ENCODE measurements at regions not wholly inside any gene's neighbourhood (a gene's known extent, or its start where the extent isn't known, plus 50 kb on each side); places are given as distances from the start of the nearest gene placed in this dataset.
"Not testable (repeated sequence)": the region's sequence is repeated elsewhere in the genome, so short reads cannot be mapped to it uniquely, and the experiment has no call there.

DNA sequence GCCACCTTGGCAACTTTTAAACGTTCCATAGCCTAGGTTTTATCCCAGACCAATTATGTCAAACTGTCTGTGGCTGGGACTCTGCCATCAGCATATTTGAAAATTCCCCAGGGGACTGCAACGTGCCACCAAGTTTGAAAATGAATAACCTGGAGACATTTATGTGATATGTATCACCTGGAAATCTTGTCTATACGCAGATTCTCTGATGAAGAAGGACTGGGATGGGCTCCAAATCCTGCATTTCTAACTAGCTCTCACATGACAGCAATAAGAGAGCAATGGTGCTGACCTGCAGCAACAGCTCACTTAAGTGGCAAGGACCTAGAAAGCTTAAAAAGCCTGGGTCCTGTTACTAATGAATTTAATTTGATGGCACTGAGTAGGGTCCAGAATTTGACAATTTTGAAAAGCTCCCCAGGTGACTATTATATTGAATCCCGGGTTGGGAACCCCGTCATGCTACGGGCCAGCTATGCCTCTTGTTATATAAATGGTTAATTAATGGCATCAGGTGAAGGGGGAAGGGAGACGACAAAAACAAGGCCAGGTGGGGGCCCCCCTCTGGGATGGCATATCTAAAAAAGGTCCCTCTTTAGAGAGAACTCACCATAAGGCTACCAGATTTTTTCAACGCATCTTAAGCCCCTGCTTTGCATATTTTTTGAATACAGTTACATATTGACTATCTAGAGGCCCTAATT lies 213.7 kb downstream of the ZIC5 start:
- DNase-seq (no peak), ATAC-seq (no peak)
- Mint-ChIP-seq H3K27ac (no peak overlapping the region), H3K9me3 (ENCODE audit: low read depth) (peaks cover 11% of the 10 kb centered on the region), H3K4me1 (peaks cover 4% of the 10 kb centered on the region), H3K4me3 (no peak overlapping the region), H3K27me3 (no peaks in the 10 kb centered on the region), H3K36me3 (peaks cover 1% of the 10 kb centered on the region)
- CTCF ChIA-PET: no interaction called here

DNA sequence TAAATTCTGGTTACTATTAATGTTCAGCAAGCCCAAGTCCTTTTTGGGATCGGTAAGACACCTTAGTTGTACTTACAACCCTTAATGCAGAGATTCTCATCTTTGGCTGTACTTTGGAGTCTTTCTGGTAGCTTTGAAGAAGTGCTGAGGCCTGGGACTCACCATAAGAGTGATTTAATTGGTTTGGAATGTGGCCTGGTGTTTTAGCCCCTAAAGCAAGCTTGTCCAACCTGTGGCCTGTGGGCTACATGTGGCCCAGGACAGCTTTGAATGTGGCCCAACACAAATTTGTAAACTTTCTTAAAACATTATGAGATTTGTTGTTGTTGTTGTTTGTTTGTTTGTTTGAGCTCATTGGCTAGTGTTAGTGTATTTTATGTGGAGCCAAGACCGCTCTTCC lies 215.3 kb downstream of the ZIC5 start:
- H3K27ac Mint-ChIP-seq: no peak overlapping the region
- H3K9me3 Mint-ChIP-seq (ENCODE audit: low read depth): peaks cover 4% of the 10 kb centered on the region
- H3K4me1 Mint-ChIP-seq: peaks cover 4% of the 10 kb centered on the region
- ATAC-seq (no peak), DNase-seq (no peak)
- H3K36me3 Mint-ChIP-seq: no peaks in the 10 kb centered on the region
- CTCF ChIA-PET: interaction anchor here (0.6 kb wide), 1 partner anchor 172 kb away, joined by 4 read pairs; no protein-coding TSS in a partner anchor
- H3K27me3 Mint-ChIP-seq: no peaks in the 10 kb centered on the region
- no peak overlapping the region for H3K4me3 Mint-ChIP-seq

DNA sequence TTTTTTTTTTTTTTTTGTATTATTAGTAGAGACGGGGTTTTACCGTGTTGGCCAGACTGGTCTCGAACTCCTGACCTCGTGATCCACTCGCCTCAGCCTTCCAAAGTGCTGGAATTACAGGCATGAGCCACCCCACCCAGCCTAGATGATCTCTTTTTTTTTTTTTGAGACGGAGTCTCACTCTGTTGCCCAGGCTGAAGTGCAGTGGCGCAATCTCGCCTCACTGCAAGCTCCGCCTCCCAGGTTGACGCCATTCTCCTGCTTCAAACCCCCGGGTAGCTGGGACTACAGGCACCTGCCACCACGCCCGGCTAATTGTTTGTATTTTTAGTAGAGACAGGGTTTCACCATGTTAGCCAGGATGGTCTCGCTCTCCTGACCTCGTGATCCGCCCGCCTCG lies 216.8 kb downstream of the ZIC5 start:
- ATAC-seq; H3K4me1 Mint-ChIP-seq; CTCF ChIA-PET; H3K27ac Mint-ChIP-seq; H3K9me3 Mint-ChIP-seq (ENCODE audit: low read depth); DNase-seq; H3K4me3 Mint-ChIP-seq; H3K36me3 Mint-ChIP-seq; H3K27me3 Mint-ChIP-seq: not testable (repeated sequence)

DNA sequence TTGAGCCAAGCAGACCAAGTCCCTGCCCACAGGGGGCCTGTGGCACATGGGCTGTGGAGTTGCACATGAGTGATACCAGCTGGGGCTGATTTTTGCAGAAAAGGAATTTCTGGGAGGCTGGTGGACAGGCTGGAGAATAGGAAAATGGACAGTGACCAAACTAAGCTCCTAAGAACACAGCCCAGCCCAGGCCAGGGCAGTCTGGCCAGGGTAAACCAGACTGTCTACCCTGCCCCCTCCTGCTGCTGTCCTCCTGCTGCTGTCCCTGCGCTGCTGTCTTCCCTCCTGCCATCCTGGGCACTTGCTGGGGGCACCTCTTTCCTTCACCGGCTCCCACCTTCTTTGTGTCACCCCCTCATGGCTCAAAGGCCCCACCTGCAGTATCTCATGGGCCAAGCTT lies 219.2 kb downstream of the ZIC5 start:
- no peaks in the 10 kb centered on the region for H3K9me3 Mint-ChIP-seq (ENCODE audit: low read depth)
- no peak overlapping the region for H3K27ac Mint-ChIP-seq
- no peak for ATAC-seq

DNA sequence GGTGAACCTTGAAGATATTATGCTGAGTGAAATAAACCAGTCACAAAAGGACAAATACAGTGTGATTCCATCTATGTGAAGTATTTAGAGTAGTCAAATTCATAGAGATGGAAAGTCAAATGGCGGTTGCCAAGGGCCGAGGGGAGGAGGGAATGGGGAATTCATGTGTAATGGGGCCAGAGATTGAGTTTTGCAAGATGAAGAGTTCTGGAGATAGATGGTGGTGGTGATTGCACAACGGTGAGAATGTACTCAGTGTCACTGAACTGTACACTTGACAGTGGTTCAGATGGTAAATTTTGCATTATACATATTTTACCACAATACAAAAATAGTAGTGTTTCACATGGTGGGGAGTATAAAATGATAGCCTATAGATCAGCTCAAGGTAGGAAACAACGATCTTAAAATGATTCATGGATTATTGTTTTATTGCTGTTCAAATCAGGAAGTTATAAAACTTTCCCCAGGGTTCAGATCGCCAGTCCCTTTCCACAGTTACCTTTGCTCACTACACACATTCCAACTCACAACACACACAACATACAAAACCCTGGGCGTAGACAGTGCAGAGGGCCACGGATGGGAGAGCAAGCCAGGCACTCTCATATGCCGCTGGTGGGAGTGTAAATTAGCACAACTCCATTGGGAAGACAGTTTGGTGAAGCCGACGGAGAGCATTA lies 219.9 kb downstream of the ZIC5 start:
- no peak overlapping the region for H3K27ac Mint-ChIP-seq
- H3K9me3 Mint-ChIP-seq (ENCODE audit: low read depth): no peaks in the 10 kb centered on the region
- H3K4me1 Mint-ChIP-seq: no peaks in the 10 kb centered on the region
- ATAC-seq (no peak), DNase-seq (no peak)
- no peak overlapping the region for H3K4me3 Mint-ChIP-seq
- CTCF ChIA-PET: no interaction called here
- no peaks in the 10 kb centered on the region for H3K27me3 Mint-ChIP-seq
- H3K36me3 Mint-ChIP-seq: no peaks in the 10 kb centered on the region

More for the DNA sequence above, 219.2 kb downstream of the ZIC5 start:
- DNase-seq: no peak
- H3K36me3 Mint-ChIP-seq: no peaks in the 10 kb centered on the region
- no peaks in the 10 kb centered on the region for H3K27me3 Mint-ChIP-seq
- CTCF ChIA-PET: no interaction called here
- H3K4me3 Mint-ChIP-seq: no peak overlapping the region
- H3K4me1 Mint-ChIP-seq: no peaks in the 10 kb centered on the region

DNA sequence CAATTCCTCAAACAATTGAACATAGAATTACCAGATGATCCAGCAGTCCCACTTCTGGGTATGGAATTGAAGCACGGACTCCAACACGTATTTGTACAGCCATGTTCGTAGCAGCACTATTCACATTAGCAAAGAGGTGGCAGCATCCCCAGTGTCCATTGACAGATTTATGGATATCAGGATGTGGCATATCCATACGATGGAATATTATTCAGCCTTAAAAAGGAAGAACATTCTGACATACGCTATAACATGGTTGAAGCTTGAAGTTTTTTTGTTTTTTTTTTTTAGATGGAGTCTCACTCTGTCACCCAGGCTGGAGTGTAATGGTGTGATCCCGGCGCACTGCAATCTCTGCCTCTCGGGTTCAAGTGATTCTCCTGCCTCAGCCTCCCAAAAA lies 220.6 kb downstream of the ZIC5 start:
- no peaks in the 10 kb centered on the region for H3K4me1 Mint-ChIP-seq
- CTCF ChIA-PET: no interaction called here
- no peaks in the 10 kb centered on the region for H3K9me3 Mint-ChIP-seq (ENCODE audit: low read depth)
- ATAC-seq: no peak
- no peak overlapping the region for H3K4me3 Mint-ChIP-seq
- no peak for DNase-seq
- no peaks in the 10 kb centered on the region for H3K27me3 Mint-ChIP-seq
- H3K36me3 Mint-ChIP-seq: no peaks in the 10 kb centered on the region
- no peak overlapping the region for H3K27ac Mint-ChIP-seq

DNA sequence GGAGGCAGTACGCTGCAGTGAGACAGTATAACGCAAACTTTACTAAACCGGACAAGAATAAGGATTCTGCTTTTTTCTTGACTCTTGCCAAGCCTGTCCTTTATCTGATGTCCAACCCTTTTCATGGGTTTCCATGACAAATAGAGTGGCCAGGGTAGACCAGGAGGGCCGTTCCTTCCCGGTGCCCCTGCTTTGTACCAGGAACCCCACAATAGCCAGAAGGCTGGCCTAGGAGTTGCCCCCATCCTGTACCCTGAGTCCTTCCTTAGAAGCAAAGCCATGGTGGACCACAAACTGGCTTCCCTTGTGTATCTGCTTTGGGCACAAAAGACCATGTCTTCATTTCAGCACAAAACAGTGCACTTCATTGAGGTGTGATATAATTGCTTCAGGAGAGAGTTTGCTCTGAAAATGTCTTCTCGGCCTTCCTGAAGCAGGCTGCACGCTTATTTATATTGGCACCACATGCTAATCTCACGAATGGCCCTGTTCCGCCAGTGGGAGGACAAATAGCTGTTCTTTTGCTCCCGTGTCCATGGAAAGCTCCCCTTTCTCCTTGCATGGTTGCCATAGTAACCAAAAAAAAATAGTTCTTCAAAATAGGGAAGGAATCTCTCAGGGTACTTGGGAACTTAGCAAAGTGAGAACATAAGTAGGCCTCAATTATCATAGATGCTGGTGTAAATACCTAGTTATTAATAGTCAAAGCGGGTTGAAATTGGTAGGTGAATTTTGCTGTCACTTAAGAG lies 222.1 kb downstream of the ZIC5 start:
- CTCF ChIA-PET: no interaction called here
- no peaks in the 10 kb centered on the region for H3K27me3 Mint-ChIP-seq
- no peak overlapping the region for H3K27ac Mint-ChIP-seq
- no peaks in the 10 kb centered on the region for H3K9me3 Mint-ChIP-seq (ENCODE audit: low read depth)
- H3K36me3 Mint-ChIP-seq: no peaks in the 10 kb centered on the region
- H3K4me1 Mint-ChIP-seq: no peaks in the 10 kb centered on the region
- H3K4me3 Mint-ChIP-seq: no peak overlapping the region
- ATAC-seq (no peak), DNase-seq (no peak)

DNA sequence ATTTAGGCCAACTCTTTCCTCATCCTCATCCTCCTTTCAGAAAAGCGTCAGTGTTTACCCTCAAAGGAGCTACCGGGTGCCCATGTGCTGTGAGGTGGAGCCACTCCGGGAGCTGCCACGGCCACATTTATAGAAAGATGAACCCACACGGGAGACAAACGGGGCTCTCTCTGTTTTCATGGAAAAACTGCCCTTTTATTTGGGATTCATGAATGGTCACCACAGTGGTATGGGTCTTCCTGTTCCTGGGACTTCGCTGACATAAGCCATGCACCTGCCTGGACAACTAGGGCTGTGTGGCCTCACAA lies 224.2 kb downstream of the ZIC5 start:
- CTCF ChIA-PET: no interaction called here
- H3K36me3 Mint-ChIP-seq: no peaks in the 10 kb centered on the region
- no peak overlapping the region for H3K4me3 Mint-ChIP-seq
- peaks cover 8% of the 10 kb centered on the region for H3K27me3 Mint-ChIP-seq
- no peak for ATAC-seq
- H3K4me1 Mint-ChIP-seq: no peaks in the 10 kb centered on the region
- no peak for DNase-seq
- H3K9me3 Mint-ChIP-seq (ENCODE audit: low read depth): no peaks in the 10 kb centered on the region
- H3K27ac Mint-ChIP-seq: no peak overlapping the region

DNA sequence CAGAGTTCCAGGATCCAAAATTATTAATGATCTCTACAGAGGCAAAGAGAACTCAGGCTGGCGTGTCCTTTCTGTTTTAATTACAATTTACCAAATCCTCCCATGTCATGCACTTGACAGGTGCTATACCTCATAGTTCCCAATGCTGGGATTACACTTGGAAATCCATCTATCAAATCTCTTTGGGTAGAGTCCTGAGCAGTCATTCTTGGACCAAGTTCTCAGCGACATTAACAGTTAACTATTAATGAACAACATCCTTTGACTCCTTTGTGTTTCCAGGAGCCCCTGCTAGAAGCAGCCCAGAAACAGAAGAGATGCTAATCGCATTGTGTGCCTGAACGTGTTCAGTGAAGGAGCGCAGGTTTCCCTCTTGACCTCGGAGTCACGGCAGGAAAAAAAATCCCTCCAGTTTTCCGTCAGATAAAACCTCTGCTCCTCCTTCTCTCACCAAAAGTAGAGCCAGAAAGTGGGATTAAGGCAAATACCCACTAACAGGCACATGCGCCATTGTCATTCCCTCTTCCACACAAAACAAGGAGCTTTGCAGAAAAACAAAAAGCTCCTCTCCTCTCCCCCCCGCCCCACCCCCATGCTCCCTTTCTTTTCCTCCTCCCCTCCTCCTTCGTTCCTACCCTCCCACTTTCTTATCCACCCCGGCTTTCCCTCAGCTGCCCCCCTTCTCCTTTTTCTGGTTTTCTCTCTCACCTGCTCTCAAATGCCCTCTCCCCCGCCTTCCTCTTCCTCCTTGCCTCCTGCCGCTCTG lies 224.7 kb downstream of the ZIC5 start:
- CTCF ChIA-PET: no interaction called here
- no peak overlapping the region for H3K27ac Mint-ChIP-seq
- no peak overlapping the region for H3K4me3 Mint-ChIP-seq
- ATAC-seq (no peak), DNase-seq (no peak)
- H3K36me3 Mint-ChIP-seq: no peaks in the 10 kb centered on the region
- H3K9me3 Mint-ChIP-seq (ENCODE audit: low read depth): no peaks in the 10 kb centered on the region
- peaks cover 9% of the 10 kb centered on the region for H3K27me3 Mint-ChIP-seq
- no peaks in the 10 kb centered on the region for H3K4me1 Mint-ChIP-seq

DNA sequence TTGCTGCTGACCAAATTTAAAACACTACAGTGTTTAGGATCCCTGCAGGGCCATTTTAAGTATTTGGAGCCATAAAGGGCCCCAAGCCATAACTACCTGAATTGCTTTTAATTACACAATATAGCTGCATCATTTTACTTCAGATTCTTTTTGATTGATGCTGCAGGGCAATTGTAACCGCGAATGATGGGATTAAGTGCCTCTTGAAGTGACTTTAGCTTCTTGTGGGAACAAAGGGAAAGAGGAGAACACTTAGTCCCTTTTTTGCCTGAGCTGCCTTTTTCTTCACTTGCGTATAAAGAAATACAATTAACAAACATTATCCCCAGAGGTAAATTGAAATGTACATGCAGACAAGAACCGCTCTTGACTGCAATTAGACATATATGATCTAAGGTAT lies 228.5 kb downstream of the ZIC5 start:
- no peak overlapping the region for H3K4me3 Mint-ChIP-seq
- peaks cover 6% of the 10 kb centered on the region for H3K4me1 Mint-ChIP-seq
- DNase-seq (no peak), ATAC-seq (no peak)
- H3K36me3 Mint-ChIP-seq: no peaks in the 10 kb centered on the region
- H3K9me3 Mint-ChIP-seq (ENCODE audit: low read depth): no peaks in the 10 kb centered on the region
- H3K27me3 Mint-ChIP-seq: peaks cover 18% of the 10 kb centered on the region
- CTCF ChIA-PET: no interaction called here
- no peak overlapping the region for H3K27ac Mint-ChIP-seq

DNA sequence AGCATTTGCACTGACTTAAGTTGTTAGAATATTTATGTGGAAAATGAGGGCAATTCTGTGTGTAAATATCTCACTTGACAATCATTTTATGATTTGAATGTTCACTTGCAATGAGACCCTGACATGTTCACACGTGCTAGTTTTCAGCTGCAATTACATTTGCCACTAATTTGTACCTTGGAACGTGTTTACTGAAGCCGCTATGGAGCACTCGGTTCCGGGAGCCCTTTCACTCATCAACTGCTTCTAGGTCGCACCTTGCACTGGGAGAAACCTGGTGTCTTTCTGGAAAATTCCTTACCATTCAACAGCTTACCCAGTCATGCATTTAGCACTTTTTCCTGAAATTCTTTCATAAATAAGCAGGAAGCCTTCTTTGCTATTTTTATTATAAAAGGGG lies 229.6 kb downstream of the ZIC5 start:
- H3K4me1 Mint-ChIP-seq: peaks cover 6% of the 10 kb centered on the region
- no peak for ATAC-seq

DNA sequence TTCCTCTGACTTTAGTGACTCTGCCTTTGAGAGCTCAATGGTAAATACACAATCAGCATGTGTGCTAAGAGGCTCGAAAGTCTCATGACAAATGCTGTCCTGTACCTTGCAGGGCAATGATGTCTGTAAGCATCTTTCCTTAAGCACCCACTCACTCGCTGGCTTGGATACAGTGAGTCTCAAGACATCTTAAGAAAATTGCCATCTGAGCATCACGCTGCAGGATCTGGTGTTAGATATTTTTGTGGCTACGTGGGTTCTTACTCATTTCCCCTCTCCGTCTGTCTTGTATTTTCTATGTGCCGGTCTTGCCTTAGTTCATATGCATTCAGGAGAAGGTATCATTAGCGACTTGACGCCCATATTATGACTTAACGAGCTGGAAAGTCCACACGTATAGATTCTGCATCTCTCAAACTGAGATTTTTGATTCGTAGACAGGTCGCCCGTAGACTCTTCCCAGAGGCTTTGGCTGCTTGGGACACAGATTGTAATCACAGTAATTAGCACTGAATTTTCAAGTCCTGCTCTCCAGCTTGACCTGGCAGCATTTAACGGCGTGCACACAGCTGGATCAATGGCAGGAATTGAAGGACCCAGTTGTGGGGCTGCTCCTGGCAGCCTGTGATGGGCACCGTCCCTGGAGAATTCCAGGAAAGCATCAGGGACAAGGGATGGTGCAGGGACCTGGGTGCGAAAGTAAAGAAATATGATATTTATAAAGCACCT lies 231.2 kb downstream of the ZIC5 start:
- ATAC-seq: no peak
- no peaks in the 10 kb centered on the region for H3K36me3 Mint-ChIP-seq
- H3K27ac Mint-ChIP-seq: no peak overlapping the region
- CTCF ChIA-PET: interaction anchor here (1.3 kb wide), 1 partner anchor 495 kb away, joined by 3 read pairs; no protein-coding TSS in a partner anchor
- no peak for DNase-seq
- no peaks in the 10 kb centered on the region for H3K9me3 Mint-ChIP-seq (ENCODE audit: low read depth)
- H3K4me1 Mint-ChIP-seq: peaks cover 6% of the 10 kb centered on the region
- no peak overlapping the region for H3K4me3 Mint-ChIP-seq
- H3K27me3 Mint-ChIP-seq: peaks cover 18% of the 10 kb centered on the region

More for the DNA sequence above, 229.6 kb downstream of the ZIC5 start:
- Mint-ChIP-seq H3K4me3 (no peak overlapping the region), H3K27ac (no peak overlapping the region), H3K27me3 (peaks cover 18% of the 10 kb centered on the region), H3K36me3 (no peaks in the 10 kb centered on the region), H3K9me3 (ENCODE audit: low read depth) (no peaks in the 10 kb centered on the region)
- no peak for DNase-seq
- CTCF ChIA-PET: no interaction called here

DNA sequence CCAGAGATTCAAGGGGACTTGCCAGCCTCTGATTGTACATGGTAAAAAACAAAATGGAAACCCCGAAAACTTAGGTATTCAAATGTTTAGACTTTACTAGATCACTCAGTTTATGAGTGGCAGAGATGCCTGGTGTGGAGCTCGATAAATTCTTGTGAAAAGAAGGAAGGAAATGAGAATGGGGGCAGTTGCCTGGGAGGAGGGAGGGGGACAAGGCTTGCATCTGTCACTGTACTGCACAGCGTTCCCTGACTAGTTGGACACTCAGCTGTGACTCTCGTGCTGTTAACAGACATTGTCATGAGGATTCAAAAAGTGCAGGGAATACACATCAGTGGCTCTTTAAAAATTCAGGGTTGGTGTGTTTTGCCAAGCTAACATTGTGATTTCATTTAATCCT lies 232.9 kb downstream of the ZIC5 start:
- H3K27me3 Mint-ChIP-seq: peaks cover 18% of the 10 kb centered on the region
- peaks cover 6% of the 10 kb centered on the region for H3K4me1 Mint-ChIP-seq
- H3K4me3 Mint-ChIP-seq: no peak overlapping the region
- no peak overlapping the region for H3K27ac Mint-ChIP-seq
- ATAC-seq (no peak), DNase-seq (no peak)
- CTCF ChIA-PET: interaction anchor here (1.0 kb wide), 1 partner anchor 82 kb away, joined by 3 read pairs; no protein-coding TSS in a partner anchor
- H3K9me3 Mint-ChIP-seq (ENCODE audit: low read depth): no peaks in the 10 kb centered on the region
- H3K36me3 Mint-ChIP-seq: no peaks in the 10 kb centered on the region
